Activated CD8-positive, alpha-beta T cell treated with anti-CD3 and anti-CD28 coated beads, Interleukin-2, amount 10 ng/mL, durations not matched to agents 7 days and 5 days (primary cell): ENCODE measurements at regions not wholly inside any gene's neighbourhood (a gene's known extent, or its start where the extent isn't known, plus 50 kb on each side); places are given as distances from the start of the nearest gene placed in this dataset.
"Not testable (repeated sequence)": the region's sequence is repeated elsewhere in the genome, so short reads cannot be mapped to it uniquely, and the experiment has no call there.

ENCODE experiments used
- ATAC-seq: fragments of 150-1000 bp; cut with Tn5 transposase; one replicate; pipeline ENCODE4 v1.10.0; 2021; ENCODE audit warnings: moderate library complexity
- CTCF ChIA-PET: fragments of 350-600 bp; sonication (Branson Sonifier 250); formaldehyde crosslinking; loops from one replicate; lab custom pipeline; 2021; ENCODE audit warnings: antibody characterized with exemption; lab: Charles Lee
- POLR2A ChIA-PET: fragments of 350-600 bp; sonication (Branson Sonifier 250); formaldehyde crosslinking; loops from one replicate; lab custom pipeline; 2021; ENCODE audit warnings: antibody characterized with exemption; lab: Charles Lee
- DNase-seq: peaks from one replicate; pipeline ENCODE4 v3.0.0-alpha.2; 2020
- H3K27ac Mint-ChIP-seq: one replicate; pipeline ENCODE4 v1.8.0; 2021; ENCODE audit warnings: mild to moderate bottlenecking, mixed read lengths
- H3K27me3 Mint-ChIP-seq: one replicate; pipeline ENCODE4 v1.8.0; 2021; ENCODE audit warnings: low read depth, mixed read lengths
- H3K36me3 Mint-ChIP-seq: one replicate; pipeline ENCODE4 v1.8.0; 2021; ENCODE audit warnings: low read depth, mixed read lengths
- H3K4me1 Mint-ChIP-seq: one replicate; pipeline ENCODE4 v1.8.0; 2021; ENCODE audit warnings: low read depth, mixed read lengths
- H3K4me3 Mint-ChIP-seq: one replicate; pipeline ENCODE4 v1.8.0; 2021; ENCODE audit warnings: mild to moderate bottlenecking, mixed read lengths
- H3K9me3 Mint-ChIP-seq: one replicate; pipeline ENCODE4 v1.8.0; 2022; ENCODE audit warnings: mixed read lengths; ENCODE audit not compliant: insufficient read depth

GRCh38 chr5:104937598-104937997 is 1375.0 kb upstream of the NUDT12 start:
- Mint-ChIP-seq H3K27me3 (no peaks in the 10 kb centered on the region), H3K4me1 (no peaks in the 10 kb centered on the region), H3K9me3 (peaks cover 7% of the 10 kb centered on the region), H3K27ac (no peak overlapping the region), H3K36me3 (no peaks in the 10 kb centered on the region), H3K4me3 (no peak overlapping the region)
- DNase-seq, result no peak
- ChIA-PET CTCF (no interaction called here), POLR2A (no interaction called here)
- ATAC-seq, result no peak

- no peak for ATAC-seq
- peaks cover 7% of the 10 kb centered on the region for H3K9me3 Mint-ChIP-seq
- no peak overlapping the region for H3K27ac Mint-ChIP-seq
- no peak overlapping the region for H3K4me3 Mint-ChIP-seq
- ChIA-PET POLR2A (no interaction called here), CTCF (no interaction called here)
- H3K27me3 Mint-ChIP-seq, result no peaks in the 10 kb centered on the region
- DNase-seq, result no peak
- no peaks in the 10 kb centered on the region for H3K4me1 Mint-ChIP-seq
- no peaks in the 10 kb centered on the region for H3K36me3 Mint-ChIP-seq
Measured at GRCh38 chr5:104932431-104932830, 1369.8 kb upstream of the NUDT12 start.

- Mint-ChIP-seq H3K9me3 (peaks cover 12% of the 10 kb centered on the region), H3K4me3 (no peak overlapping the region), H3K4me1 (no peaks in the 10 kb centered on the region), H3K36me3 (no peaks in the 10 kb centered on the region), H3K27ac (no peak overlapping the region), H3K27me3 (no peaks in the 10 kb centered on the region)
- ATAC-seq (no peak), DNase-seq (no peak)
- ChIA-PET POLR2A (no interaction called here), CTCF (no interaction called here)
Measured at GRCh38 chr5:104928906-104929520, 1366.4 kb upstream of the NUDT12 start.

- no peaks in the 10 kb centered on the region for H3K36me3 Mint-ChIP-seq
- no peak overlapping the region for H3K4me3 Mint-ChIP-seq
- H3K27me3 Mint-ChIP-seq, result no peaks in the 10 kb centered on the region
- ChIA-PET CTCF (no interaction called here), POLR2A (no interaction called here)
- no peaks in the 10 kb centered on the region for H3K4me1 Mint-ChIP-seq
- peaks cover 16% of the 10 kb centered on the region for H3K9me3 Mint-ChIP-seq
- ATAC-seq, result no peak
- no peak overlapping the region for H3K27ac Mint-ChIP-seq
- DNase-seq, result no peak
Measured at GRCh38 chr5:104915226-104915625, 1352.6 kb upstream of the NUDT12 start.

- CTCF ChIA-PET, result no interaction called here
- DNase-seq (no peak), ATAC-seq (no peak)
- Mint-ChIP-seq H3K4me1 (no peaks in the 10 kb centered on the region), H3K27me3 (no peaks in the 10 kb centered on the region), H3K36me3 (no peaks in the 10 kb centered on the region), H3K27ac (no peak overlapping the region), H3K4me3 (no peak overlapping the region), H3K9me3 (peaks cover 16% of the 10 kb centered on the region)
- POLR2A ChIA-PET, result no interaction called here
Measured at GRCh38 chr5:104914536-104915070, 1352.0 kb upstream of the NUDT12 start.

GRCh38 chr5:104913841-104914281 is 1351.3 kb upstream of the NUDT12 start:
- ChIA-PET CTCF (no interaction called here), POLR2A (no interaction called here)
- Mint-ChIP-seq H3K27ac (no peak overlapping the region), H3K4me1 (no peaks in the 10 kb centered on the region), H3K36me3 (no peaks in the 10 kb centered on the region), H3K4me3 (no peak overlapping the region), H3K27me3 (no peaks in the 10 kb centered on the region), H3K9me3 (peaks cover 16% of the 10 kb centered on the region)
- ATAC-seq (no peak), DNase-seq (no peak)

GRCh38 chr5:104909803-104910202 is 1347.2 kb upstream of the NUDT12 start:
- DNase-seq (no peak), ATAC-seq (no peak)
- POLR2A ChIA-PET, result no interaction called here
- H3K27me3 Mint-ChIP-seq, result no peaks in the 10 kb centered on the region
- peaks cover 11% of the 10 kb centered on the region for H3K9me3 Mint-ChIP-seq
- no peaks in the 10 kb centered on the region for H3K4me1 Mint-ChIP-seq
- no peak overlapping the region for H3K4me3 Mint-ChIP-seq
- H3K36me3 Mint-ChIP-seq, result no peaks in the 10 kb centered on the region
- CTCF ChIA-PET, result no interaction called here
- H3K27ac Mint-ChIP-seq, result no peak overlapping the region

GRCh38 chr5:104904561-104904960 is 1342.0 kb upstream of the NUDT12 start:
- DNase-seq (no peak), ATAC-seq (no peak)
- no peaks in the 10 kb centered on the region for H3K36me3 Mint-ChIP-seq
- POLR2A ChIA-PET, result no interaction called here
- H3K4me3 Mint-ChIP-seq, result no peak overlapping the region
- H3K4me1 Mint-ChIP-seq, result no peaks in the 10 kb centered on the region
- CTCF ChIA-PET, result no interaction called here
- no peaks in the 10 kb centered on the region for H3K27me3 Mint-ChIP-seq
- peaks cover 9% of the 10 kb centered on the region for H3K9me3 Mint-ChIP-seq
- H3K27ac Mint-ChIP-seq, result no peak overlapping the region

GRCh38 chr5:104903941-104904340 is 1341.4 kb upstream of the NUDT12 start:
- no peak for ATAC-seq
- no peaks in the 10 kb centered on the region for H3K4me1 Mint-ChIP-seq
- H3K4me3 Mint-ChIP-seq, result no peak overlapping the region
- ChIA-PET POLR2A (no interaction called here), CTCF (no interaction called here)
- no peak for DNase-seq
- H3K9me3 Mint-ChIP-seq, result peaks cover 9% of the 10 kb centered on the region
- H3K27ac Mint-ChIP-seq, result no peak overlapping the region
- no peaks in the 10 kb centered on the region for H3K27me3 Mint-ChIP-seq
- H3K36me3 Mint-ChIP-seq, result no peaks in the 10 kb centered on the region

- ChIA-PET POLR2A (no interaction called here), CTCF (no interaction called here)
- Mint-ChIP-seq H3K4me1 (no peaks in the 10 kb centered on the region), H3K27ac (no peak overlapping the region), H3K9me3 (peaks cover 7% of the 10 kb centered on the region), H3K4me3 (no peak overlapping the region), H3K27me3 (no peaks in the 10 kb centered on the region), H3K36me3 (no peaks in the 10 kb centered on the region)
- DNase-seq (no peak), ATAC-seq (no peak)
Measured at GRCh38 chr5:104891596-104891995, 1329.0 kb upstream of the NUDT12 start.

- Mint-ChIP-seq H3K27me3 (no peaks in the 10 kb centered on the region), H3K4me3 (no peak overlapping the region), H3K36me3 (no peaks in the 10 kb centered on the region), H3K9me3 (peaks cover 12% of the 10 kb centered on the region), H3K27ac (no peak overlapping the region), H3K4me1 (no peaks in the 10 kb centered on the region)
- POLR2A ChIA-PET, result no interaction called here
- CTCF ChIA-PET, result no interaction called here
- DNase-seq (no peak), ATAC-seq (no peak)
Measured at GRCh38 chr5:104890767-104891166, 1328.2 kb upstream of the NUDT12 start.

- Mint-ChIP-seq H3K27ac (no peak overlapping the region), H3K9me3 (peaks cover 8% of the 10 kb centered on the region), H3K4me3 (no peak overlapping the region), H3K27me3 (no peaks in the 10 kb centered on the region), H3K4me1 (no peaks in the 10 kb centered on the region), H3K36me3 (no peaks in the 10 kb centered on the region)
- ATAC-seq (no peak), DNase-seq (no peak)
- CTCF ChIA-PET, result no interaction called here
- POLR2A ChIA-PET, result no interaction called here
Measured at GRCh38 chr5:104859437-104859836, 1296.8 kb upstream of the NUDT12 start.

GRCh38 chr5:104852099-104852498 is 1289.5 kb upstream of the NUDT12 start:
- H3K4me3 Mint-ChIP-seq, H3K36me3 Mint-ChIP-seq, H3K27ac Mint-ChIP-seq, H3K4me1 Mint-ChIP-seq, DNase-seq, POLR2A ChIA-PET, H3K9me3 Mint-ChIP-seq, ATAC-seq, H3K27me3 Mint-ChIP-seq: not testable (repeated sequence)
- CTCF ChIA-PET, result interaction anchor here (0.6 kb wide), 1 partner anchor 242 kb away, joined by 5 read pairs; no protein-coding TSS in a partner anchor
